ENCODE measurements at regions not wholly inside any gene's neighbourhood (a gene's known extent, or its start where the extent isn't known, plus 50 kb on each side); places are given as distances from the start of the nearest gene placed in this dataset.

- FAIRE-seq (no peak), DNase-seq (ENCODE audit: insufficient read length, low spot score) (no peak)
Observed at GRCh38 chr6:140872885-140873284, 1259.8 kb upstream of the GJE1 start.

- FAIRE-seq: no peak
- no peak for DNase-seq (ENCODE audit: insufficient read length, low spot score)
Observed at GRCh38 chr6:140871911-140872310, 1260.8 kb upstream of the GJE1 start.

- FAIRE-seq: no peak
- no peak for DNase-seq (ENCODE audit: insufficient read length, low spot score)
Observed at GRCh38 chr6:140867336-140867735, 1265.4 kb upstream of the GJE1 start.

GRCh38 chr6:140858381-140858971 lies 1274.2 kb upstream of the GJE1 start:
- FAIRE-seq (no peak), DNase-seq (ENCODE audit: insufficient read length, low spot score) (no peak)

- FAIRE-seq (no peak), DNase-seq (ENCODE audit: insufficient read length, low spot score) (no peak)
Observed at GRCh38 chr6:140857739-140858380, 1274.9 kb upstream of the GJE1 start.

- FAIRE-seq (no peak), DNase-seq (ENCODE audit: insufficient read length, low spot score) (no peak)
Observed at GRCh38 chr6:140855520-140855919, 1277.2 kb upstream of the GJE1 start.

GRCh38 chr6:140854318-140854717 lies 1278.4 kb upstream of the GJE1 start:
- FAIRE-seq: no peak
- DNase-seq (ENCODE audit: insufficient read length, low spot score): no peak

GRCh38 chr6:140850438-140850837 lies 1282.3 kb upstream of the GJE1 start:
- FAIRE-seq: no peak

GRCh38 chr6:140849456-140849855 lies 1283.3 kb upstream of the GJE1 start:
- FAIRE-seq: no peak
- no peak for DNase-seq (ENCODE audit: insufficient read length, low spot score)

More at GRCh38 chr6:140850438-140850837, 1282.3 kb upstream of the GJE1 start:
- DNase-seq (ENCODE audit: insufficient read length, low spot score): no peak

- no peak for FAIRE-seq
- no peak for DNase-seq (ENCODE audit: insufficient read length, low spot score)
Observed at GRCh38 chr6:140847262-140847645, 1285.5 kb upstream of the GJE1 start.

GRCh38 chr6:140846503-140847261 lies 1286.0 kb upstream of the GJE1 start:
- FAIRE-seq: no peak

GRCh38 chr6:140845701-140846100 lies 1287.0 kb upstream of the GJE1 start:
- FAIRE-seq (no peak), DNase-seq (ENCODE audit: insufficient read length, low spot score) (no peak)

More at GRCh38 chr6:140846503-140847261, 1286.0 kb upstream of the GJE1 start:
- no peak for DNase-seq (ENCODE audit: insufficient read length, low spot score)

- no peak for DNase-seq (ENCODE audit: insufficient read length, low spot score)
- no peak for FAIRE-seq
Observed at GRCh38 chr6:140844167-140844566, 1288.6 kb upstream of the GJE1 start.

GRCh38 chr6:140833408-140833807 lies 1299.3 kb upstream of the GJE1 start:
- DNase-seq (ENCODE audit: insufficient read length, low spot score): no peak
- no peak for FAIRE-seq

GRCh38 chr6:140830666-140831065 lies 1302.1 kb upstream of the GJE1 start:
- FAIRE-seq (no peak), DNase-seq (ENCODE audit: insufficient read length, low spot score) (no peak)

GRCh38 chr6:140828856-140829255 lies 1303.9 kb upstream of the GJE1 start:
- DNase-seq (ENCODE audit: insufficient read length, low spot score) (no peak), FAIRE-seq (no peak)

GRCh38 chr6:140827593-140827992 lies 1305.1 kb upstream of the GJE1 start:
- DNase-seq (ENCODE audit: insufficient read length, low spot score): no peak
- FAIRE-seq: no peak

GRCh38 chr6:140825731-140826130 lies 1307.0 kb upstream of the GJE1 start:
- DNase-seq (ENCODE audit: insufficient read length, low spot score) (no peak), FAIRE-seq (no peak)

- FAIRE-seq (no peak), DNase-seq (ENCODE audit: insufficient read length, low spot score) (no peak)
Observed at GRCh38 chr6:140824595-140824994, 1308.1 kb upstream of the GJE1 start.

- DNase-seq (ENCODE audit: insufficient read length, low spot score) (no peak), FAIRE-seq (no peak)
Observed at GRCh38 chr6:140821196-140821595, 1311.5 kb upstream of the GJE1 start.

- FAIRE-seq (no peak), DNase-seq (ENCODE audit: insufficient read length, low spot score) (no peak)
Observed at GRCh38 chr6:140817176-140817575, 1315.5 kb upstream of the GJE1 start.

- no peak for FAIRE-seq
- DNase-seq (ENCODE audit: insufficient read length, low spot score): no peak
Observed at GRCh38 chr6:140816681-140817080, 1316.0 kb upstream of the GJE1 start.
